HFF-Myc (cell line): ENCODE measurements at regions not wholly inside any gene's neighbourhood (a gene's known extent, or its start where the extent isn't known, plus 50 kb on each side); places are given as distances from the start of the nearest gene placed in this dataset.

ENCODE experiments used
- DNase-seq: peaks from one replicate; pipeline ENCODE4 v3.0.0-alpha.2; 2011; ENCODE audit warnings: low read depth; ENCODE audit errors: extremely low read depth
- H3K4me3 ChIP-seq: replicated peaks from 2 replicates; pipeline ENCODE4 v1.5.1; 2011; ENCODE audit warnings: low read depth, mild to moderate bottlenecking, control low read depth, low read length
- CTCF ChIP-seq: IDR thresholded peaks from 2 replicates; pipeline ENCODE4 v1.5.1; 2012; ENCODE audit warnings: mild to moderate bottlenecking, low read depth, low read length, control low read depth; ENCODE audit errors: missing control alignments

GRCh38 chr1:221169447-221169889 is 290.2 kb downstream of the HLX start:
- no peak for TF ChIP-seq CTCF
- DNase-seq = no peak
- no peak overlapping the region for H3K4me3 ChIP-seq

DNA sequence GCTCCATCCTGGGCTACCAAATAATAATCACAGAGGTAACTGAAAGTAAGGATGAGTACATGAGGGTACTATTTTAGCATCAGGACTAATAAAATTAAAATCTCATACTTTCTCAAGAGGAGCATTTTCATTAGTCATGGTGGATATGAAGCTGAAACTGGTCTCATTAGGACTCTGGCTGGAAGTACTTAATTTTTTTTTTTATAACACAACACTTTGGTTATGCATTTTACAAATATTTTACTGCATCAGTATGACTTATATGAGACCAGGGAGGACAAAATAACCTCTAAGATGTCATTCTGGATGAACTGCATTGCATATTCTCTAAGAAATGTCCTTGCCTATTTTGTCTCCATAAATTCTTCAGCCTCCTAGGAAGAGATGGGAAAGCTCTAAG is 290.9 kb downstream of the HLX start:
- no peak overlapping the region for H3K4me3 ChIP-seq

GRCh38 chr1:221171768-221172167 is 292.5 kb downstream of the HLX start:
- DNase-seq = no peak
- H3K4me3 ChIP-seq = no peak overlapping the region
- no peak for TF ChIP-seq CTCF

More for the DNA sequence above, 290.9 kb downstream of the HLX start:
- DNase-seq = no peak
- no peak for TF ChIP-seq CTCF

- H3K4me3 ChIP-seq = no peak overlapping the region
- DNase-seq = no peak
- TF ChIP-seq CTCF = no peak
Measured at GRCh38 chr1:221172841-221173240, 293.6 kb downstream of the HLX start.

- no peak overlapping the region for H3K4me3 ChIP-seq
- no peak for DNase-seq
- no peak for TF ChIP-seq CTCF
Measured at GRCh38 chr1:221174330-221174993, 295.2 kb downstream of the HLX start.

- no peak overlapping the region for H3K4me3 ChIP-seq
- TF ChIP-seq CTCF = no peak
- DNase-seq = no peak
Measured at GRCh38 chr1:221175249-221175648, 296.0 kb downstream of the HLX start.
